ENCODE measurements at regions not wholly inside any gene's neighbourhood (a gene's known extent, or its start where the extent isn't known, plus 50 kb on each side); places are given as distances from the start of the nearest gene placed in this dataset.
"Not testable (repeated sequence)": the region's sequence is repeated elsewhere in the genome, so short reads cannot be mapped to it uniquely, and the experiment has no call there.

- DNase-seq (ENCODE audit: low read depth) (no peak), FAIRE-seq (no peak)
- no peaks in the 10 kb centered on the region for H3K36me3 ChIP-seq (ENCODE audit: control insufficient read depth, insufficient read depth, low read length)
- TF ChIP-seq CTCF (IDR thresholded peaks at IDR 0.05; ENCODE audit: insufficient read depth, low read length, severe bottlenecking), result no peak
- no peaks in the 10 kb centered on the region for H3K27me3 ChIP-seq (ENCODE audit: control insufficient read depth, insufficient read depth, low read length)
- H3K4me3 ChIP-seq (ENCODE audit: low read depth, low read length), result no peak overlapping the region
Observed at GRCh38 chr5:17064241-17064640, 128.2 kb upstream of the MYO10 start.

GRCh38 chr5:17065458-17065857 is 129.4 kb upstream of the MYO10 start:
- H3K36me3 ChIP-seq (ENCODE audit: control insufficient read depth, insufficient read depth, low read length), result no peaks in the 10 kb centered on the region
- FAIRE-seq (no peak), DNase-seq (ENCODE audit: low read depth) (no peak)
- no peaks in the 10 kb centered on the region for H3K27me3 ChIP-seq (ENCODE audit: control insufficient read depth, insufficient read depth, low read length)
- H3K4me3 ChIP-seq (ENCODE audit: low read depth, low read length), result no peak overlapping the region
- TF ChIP-seq CTCF (IDR thresholded peaks at IDR 0.05; ENCODE audit: insufficient read depth, low read length, severe bottlenecking), result no peak

GRCh38 chr5:17066026-17066425 is 129.9 kb upstream of the MYO10 start:
- not testable (repeated sequence) for H3K36me3 ChIP-seq (ENCODE audit: control insufficient read depth, insufficient read depth, low read length); FAIRE-seq; H3K27me3 ChIP-seq (ENCODE audit: control insufficient read depth, insufficient read depth, low read length); H3K4me3 ChIP-seq (ENCODE audit: low read depth, low read length); DNase-seq (ENCODE audit: low read depth)

GRCh38 chr5:17067657-17068392 is 131.7 kb upstream of the MYO10 start:
- FAIRE-seq (no peak), DNase-seq (ENCODE audit: low read depth) (no peak)
- H3K27me3 ChIP-seq (ENCODE audit: control insufficient read depth, insufficient read depth, low read length), result no peaks in the 10 kb centered on the region
- H3K4me3 ChIP-seq (ENCODE audit: low read depth, low read length), result no peak overlapping the region
- H3K36me3 ChIP-seq (ENCODE audit: control insufficient read depth, insufficient read depth, low read length), result no peaks in the 10 kb centered on the region
- TF ChIP-seq CTCF (IDR thresholded peaks at IDR 0.05; ENCODE audit: insufficient read depth, low read length, severe bottlenecking), result no peak

GRCh38 chr5:17069995-17070511 is 134.0 kb upstream of the MYO10 start:
- FAIRE-seq (no peak), DNase-seq (ENCODE audit: low read depth) (no peak)
- Histone ChIP-seq H3K36me3 (ENCODE audit: control insufficient read depth, insufficient read depth, low read length) (no peaks in the 10 kb centered on the region), H3K27me3 (ENCODE audit: control insufficient read depth, insufficient read depth, low read length) (no peaks in the 10 kb centered on the region), H3K4me3 (ENCODE audit: low read depth, low read length) (no peak overlapping the region)
- no peak for TF ChIP-seq CTCF (IDR thresholded peaks at IDR 0.05; ENCODE audit: insufficient read depth, low read length, severe bottlenecking)

- DNase-seq (ENCODE audit: low read depth) (peak; percentile 65), FAIRE-seq (no peak)
- no peak for TF ChIP-seq CTCF (IDR thresholded peaks at IDR 0.05; ENCODE audit: insufficient read depth, low read length, severe bottlenecking)
- Histone ChIP-seq H3K36me3 (ENCODE audit: control insufficient read depth, insufficient read depth, low read length) (no peaks in the 10 kb centered on the region), H3K4me3 (ENCODE audit: low read depth, low read length) (no peak overlapping the region), H3K27me3 (ENCODE audit: control insufficient read depth, insufficient read depth, low read length) (no peaks in the 10 kb centered on the region)
Observed at GRCh38 chr5:17070647-17071046, 134.6 kb upstream of the MYO10 start.

Data from bronchial epithelial cell (primary cell).